CD4-positive, alpha-beta T cell treated with Interleukin-21 for 1 hour (primary cell): ENCODE measurements at regions not wholly inside any gene's neighbourhood (a gene's known extent, or its start where the extent isn't known, plus 50 kb on each side); places are given as distances from the start of the nearest gene placed in this dataset.
"Not testable (repeated sequence)": the region's sequence is repeated elsewhere in the genome, so short reads cannot be mapped to it uniquely, and the experiment has no call there.

Source experiments
- DNase-seq: peaks from one replicate; pipeline ENCODE4 v3.0.0-alpha.2; 2020

DNA sequence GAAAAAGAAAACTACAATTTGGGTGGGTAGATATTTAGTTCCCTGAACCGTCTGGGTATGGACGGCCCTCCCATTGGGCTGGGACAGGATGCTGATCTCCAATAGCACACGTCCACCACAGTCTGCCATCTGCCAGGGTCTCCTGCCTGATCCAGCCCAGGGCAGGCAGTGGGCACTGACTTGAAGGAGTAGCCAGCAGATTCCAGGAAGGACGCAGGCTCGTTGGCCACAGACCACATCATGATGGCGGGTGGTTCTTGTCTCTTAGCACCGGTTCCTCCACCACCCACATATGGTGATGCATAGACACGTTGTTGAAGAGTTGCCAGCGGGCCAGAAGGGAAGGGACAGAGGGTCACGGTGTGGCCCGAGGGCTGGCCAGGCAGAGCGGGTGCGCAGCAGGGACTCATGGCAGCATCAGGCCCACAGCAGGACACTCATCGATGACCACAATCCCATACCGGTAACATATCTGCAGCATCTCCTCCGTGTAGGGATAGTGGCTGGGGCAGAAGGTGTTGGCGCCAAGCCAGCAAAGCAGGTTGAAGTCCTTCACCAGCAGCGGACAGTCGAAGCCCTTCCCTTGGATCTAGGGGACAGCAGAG, 155.8 kb upstream of the FAM174A start:
- not testable (repeated sequence) for DNase-seq

DNA sequence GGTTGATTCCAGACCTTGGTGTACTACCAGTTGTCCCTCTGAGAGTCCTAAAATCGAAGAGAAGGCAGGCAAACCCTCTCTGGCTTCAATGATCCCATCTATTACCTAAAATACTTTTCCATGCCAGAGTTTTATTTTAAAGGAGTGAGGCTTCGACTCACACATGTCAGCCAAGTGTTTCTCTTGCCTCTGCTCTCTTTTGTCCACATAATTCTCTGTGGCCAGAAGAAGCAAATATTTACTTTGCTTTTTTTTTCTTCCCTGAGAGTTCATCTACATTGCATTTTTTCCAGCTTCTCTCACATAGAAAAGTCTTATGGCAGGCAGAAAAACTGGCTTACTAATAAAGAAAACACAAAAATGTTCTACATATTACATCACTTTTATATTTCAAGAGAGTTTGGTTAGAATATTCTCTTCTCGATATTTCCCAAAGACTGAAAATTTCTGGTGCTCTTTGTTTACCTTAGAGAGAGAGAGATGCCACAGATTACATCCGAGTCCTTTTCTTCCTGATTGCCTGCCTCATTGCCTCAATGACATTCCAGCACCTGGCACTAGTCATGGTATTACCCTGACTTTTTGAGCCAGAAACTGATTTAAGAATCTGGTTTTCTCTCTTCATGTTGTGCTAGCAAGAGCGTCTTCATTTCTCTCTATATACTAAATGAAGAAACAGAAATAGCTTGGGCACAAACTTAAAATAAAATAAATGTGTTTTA, 170.3 kb upstream of the FAM174A start:
- DNase-seq: not testable (repeated sequence)

- DNase-seq: not testable (repeated sequence)
These were observed 170.8 kb upstream of the FAM174A start for GRCh38 chr5:100364343-100364742.

DNA sequence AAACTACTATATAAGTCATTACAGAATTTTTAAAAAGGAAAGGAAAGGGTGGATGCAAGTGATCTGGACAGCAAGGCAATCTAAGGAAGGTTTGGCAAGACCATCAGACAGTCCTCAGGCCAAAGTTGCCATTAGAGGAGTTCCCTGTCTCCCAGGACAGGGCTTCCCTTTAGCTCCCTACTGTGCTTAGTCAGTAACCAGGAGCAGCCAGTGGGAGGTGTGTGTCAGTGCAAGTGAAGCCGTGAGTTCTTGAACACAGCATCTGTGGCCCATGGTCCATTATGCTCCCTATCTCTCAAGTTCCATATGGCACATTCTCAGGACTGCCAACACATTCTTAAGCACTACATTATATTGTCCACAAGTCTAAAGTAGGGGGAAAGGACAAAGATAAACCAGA, 175.2 kb upstream of the FAM174A start:
- not testable (repeated sequence) for DNase-seq

DNA sequence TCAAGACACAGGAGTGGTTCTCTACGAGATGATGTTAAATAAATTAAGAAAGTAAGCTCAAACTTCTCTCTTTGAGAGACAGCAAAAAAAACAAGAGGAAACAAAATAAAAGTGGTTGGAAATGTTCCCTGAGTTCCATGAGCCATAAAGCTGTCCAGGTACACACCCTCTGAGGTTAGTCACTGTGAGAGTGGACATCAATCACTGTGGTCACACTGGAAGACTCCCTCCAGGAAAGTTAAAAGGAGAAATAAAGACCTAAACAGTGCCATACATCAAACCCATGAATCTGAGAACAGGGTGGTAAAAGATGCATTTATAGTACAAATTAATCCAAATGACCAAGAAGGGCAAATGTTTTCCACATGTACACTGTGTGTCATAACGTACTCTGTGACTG, 188.9 kb upstream of the FAM174A start:
- DNase-seq: not testable (repeated sequence)

GRCh38 chr5:100341485-100341884, 193.7 kb upstream of the FAM174A start:
- not testable (repeated sequence) for DNase-seq

GRCh38 chr5:100322483-100322882, 212.7 kb upstream of the FAM174A start:
- DNase-seq: no peak

DNA sequence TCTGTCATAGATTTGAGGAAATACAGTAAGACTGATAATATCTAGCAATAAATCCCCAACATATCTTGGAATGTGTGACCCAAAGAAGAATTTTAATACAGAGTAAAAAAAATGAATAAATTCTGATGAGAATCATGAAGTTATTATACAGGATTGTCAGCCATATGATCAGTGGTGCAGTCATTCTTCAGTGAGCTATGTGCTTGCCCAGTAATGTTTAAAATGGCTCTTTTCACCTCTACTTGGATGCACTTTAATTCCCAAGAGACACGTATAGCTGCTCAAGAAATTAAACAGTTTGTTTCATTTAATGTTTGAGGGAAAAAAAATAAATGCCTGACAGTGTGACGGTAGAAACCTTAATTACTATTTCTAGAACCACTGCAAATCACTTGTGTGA, 215.3 kb upstream of the FAM174A start:
- no peak for DNase-seq

DNA sequence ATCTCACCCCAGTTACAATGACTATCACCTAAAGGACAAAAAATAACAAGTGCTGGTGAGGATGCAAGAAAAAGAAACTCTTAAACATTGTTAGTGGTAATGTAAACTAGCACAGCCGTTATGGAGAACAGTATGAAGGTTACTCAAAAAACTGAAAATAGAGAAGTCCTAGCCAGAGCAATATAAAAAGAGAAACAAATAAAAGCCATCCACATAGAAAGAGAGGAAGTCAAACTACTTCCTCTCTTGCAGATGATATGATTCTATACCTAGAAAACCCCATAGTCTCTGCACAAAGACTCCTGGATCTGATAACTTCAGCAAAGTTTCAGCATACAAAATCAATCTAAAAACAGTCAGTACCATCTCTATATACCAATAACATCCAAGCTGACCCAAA, 221.5 kb upstream of the FAM174A start:
- no peak for DNase-seq

- DNase-seq: no peak
These were observed 223.4 kb upstream of the FAM174A start for GRCh38 chr5:100311806-100312205.

DNA sequence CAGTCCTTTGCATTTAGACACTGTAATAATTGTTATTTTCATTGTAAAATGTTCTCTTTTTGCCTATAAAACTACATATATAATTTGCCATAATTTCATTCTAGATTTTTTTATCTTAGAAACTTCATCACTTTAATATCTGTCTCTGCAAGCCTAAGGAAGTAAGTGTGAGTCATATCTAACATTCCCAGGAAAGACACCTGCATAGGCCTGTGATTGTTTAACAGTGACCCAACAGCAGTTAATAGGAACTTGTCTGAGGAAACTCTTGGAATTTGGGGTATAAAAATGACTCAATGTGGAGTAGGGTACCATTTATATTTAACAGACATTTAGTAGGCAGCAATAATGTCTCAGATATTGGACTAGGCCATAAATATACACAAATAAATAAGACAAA, 229.2 kb upstream of the FAM174A start:
- no peak for DNase-seq

DNA sequence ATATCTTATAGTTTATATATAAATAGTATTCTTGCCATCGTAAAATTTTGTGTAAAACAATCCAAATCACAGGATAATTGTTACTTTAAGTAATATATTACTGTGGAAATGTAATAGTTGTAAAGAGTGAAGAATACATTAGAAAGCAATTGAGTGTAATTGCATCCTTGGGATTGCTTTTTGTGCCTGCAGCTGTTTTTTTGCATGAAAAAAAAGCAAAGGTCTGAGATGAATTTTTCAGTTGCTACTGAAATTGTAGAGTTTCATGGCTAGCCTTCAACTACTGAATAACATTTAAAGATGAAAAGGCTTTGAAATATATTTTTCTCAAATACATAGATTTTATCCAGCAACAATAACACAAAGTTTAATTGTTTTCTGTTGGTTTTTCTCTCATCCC, 232.0 kb upstream of the FAM174A start:
- no peak for DNase-seq

DNA sequence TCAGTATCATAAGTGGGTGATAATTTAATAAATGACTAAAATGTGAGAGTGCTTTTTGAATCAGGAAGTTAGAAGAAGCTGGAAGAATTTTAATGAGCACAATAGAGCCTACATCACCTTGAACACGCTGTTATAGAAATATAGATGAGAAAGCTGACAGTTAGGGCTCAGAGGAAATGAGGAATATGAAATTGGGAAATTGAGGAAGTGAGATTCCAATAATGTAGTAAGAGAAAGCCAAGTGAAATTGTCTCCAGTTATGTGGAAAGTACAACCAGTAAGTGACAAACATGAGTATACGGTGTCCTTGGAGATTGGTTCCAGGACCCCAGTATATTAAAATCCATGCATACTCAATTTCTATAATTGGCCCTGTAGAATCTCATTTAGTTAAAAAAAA, 235.9 kb upstream of the FAM174A start:
- no peak for DNase-seq

- DNase-seq: no peak
These were observed 259.1 kb upstream of the FAM174A start for GRCh38 chr5:100276071-100276470.

- DNase-seq: no peak
These were observed 259.5 kb upstream of the FAM174A start for GRCh38 chr5:100275631-100276030.

- DNase-seq: no peak
These were observed 261.2 kb upstream of the FAM174A start for GRCh38 chr5:100273846-100274580.

DNA sequence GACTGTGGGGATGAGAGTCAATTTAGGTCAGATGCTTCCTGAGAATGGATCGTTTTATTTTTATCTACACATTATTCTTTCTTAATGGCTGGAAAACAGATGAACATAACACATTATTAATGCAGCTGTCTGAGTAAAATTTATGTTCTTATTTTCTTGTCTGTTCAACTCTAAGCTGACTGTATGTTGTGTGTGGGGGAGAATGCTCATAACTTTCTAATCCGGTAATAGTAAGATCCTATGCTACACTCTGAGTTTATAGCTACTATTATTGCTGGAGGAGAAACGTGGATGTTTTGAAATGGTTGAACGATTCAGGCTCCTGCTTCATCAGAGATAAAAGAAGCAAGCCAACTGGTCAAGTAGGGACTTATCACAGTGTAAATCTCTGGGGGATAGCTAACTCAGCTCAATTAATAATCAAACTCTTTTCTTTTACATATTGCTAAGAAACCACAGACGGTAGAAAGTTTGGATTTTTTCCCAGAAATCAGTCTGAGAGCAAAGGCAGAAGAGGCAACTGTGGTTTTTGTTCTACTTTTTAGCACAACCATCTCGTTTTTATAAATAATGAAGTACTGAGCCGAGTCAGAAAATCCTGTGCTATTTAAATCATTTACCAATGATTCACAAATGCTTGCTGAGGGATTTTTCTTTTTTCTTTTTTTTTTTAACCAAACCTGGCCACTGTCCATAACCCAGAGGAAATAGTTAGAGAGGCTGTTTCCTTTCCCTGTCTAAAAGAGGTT, 265.0 kb upstream of the FAM174A start:
- no peak for DNase-seq

GRCh38 chr5:100260968-100261367, 274.2 kb upstream of the FAM174A start:
- no peak for DNase-seq

DNA sequence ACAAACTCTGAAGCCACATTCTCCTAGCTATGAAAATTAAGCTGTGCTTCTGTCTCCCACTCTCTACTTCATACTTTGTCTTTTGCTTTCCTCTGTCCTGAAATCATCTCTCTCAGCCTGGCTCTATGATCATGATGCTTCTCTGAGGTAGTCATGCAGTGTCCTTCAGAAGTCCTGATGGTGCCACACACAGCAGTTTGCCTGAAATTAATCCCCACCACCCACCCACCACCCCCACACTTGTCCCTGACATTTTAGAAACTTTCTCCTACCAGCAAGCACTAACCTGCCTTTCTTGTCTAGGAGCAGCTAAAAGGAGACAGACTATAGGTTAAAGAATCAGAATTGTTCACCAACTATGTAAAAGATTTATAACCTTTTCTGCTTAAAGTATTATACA, 282.2 kb upstream of the FAM174A start:
- no peak for DNase-seq

GRCh38 chr5:100252037-100252436, 283.1 kb upstream of the FAM174A start:
- DNase-seq: no peak

- no peak for DNase-seq
These were observed 285.3 kb upstream of the FAM174A start for GRCh38 chr5:100249884-100250269.

DNA sequence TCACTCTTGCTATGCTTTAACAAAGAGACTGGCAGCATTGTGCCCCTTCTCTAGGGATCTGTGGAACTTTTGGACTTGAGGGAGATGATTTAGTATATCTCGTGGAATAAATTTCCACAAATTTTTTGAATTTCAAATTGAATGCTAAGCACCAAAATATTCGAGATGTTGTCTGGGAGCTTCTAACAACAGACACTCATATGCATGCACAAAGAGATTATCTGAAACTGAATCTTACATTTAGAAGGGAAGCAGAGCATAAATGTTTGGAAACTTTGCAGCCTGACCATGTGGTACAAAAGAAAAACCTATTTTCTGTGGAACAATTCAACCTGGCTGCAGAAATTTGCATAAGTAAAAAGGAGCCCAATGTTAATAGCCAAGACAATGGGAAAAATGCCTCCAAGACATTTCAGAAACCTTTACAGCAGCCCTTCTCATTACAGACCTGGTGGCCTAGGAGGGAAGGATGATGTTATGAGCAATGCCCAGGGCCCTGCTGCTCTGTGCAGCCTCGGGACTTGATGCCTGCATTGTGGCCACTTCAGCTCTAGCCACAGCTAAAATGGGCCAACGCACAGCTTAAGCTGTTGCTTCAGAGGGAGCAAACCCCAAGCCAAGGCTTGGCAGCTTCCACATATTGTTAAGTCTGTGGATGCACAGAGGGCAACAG, 285.8 kb upstream of the FAM174A start:
- DNase-seq: no peak

- no peak for DNase-seq
These were observed 302.4 kb upstream of the FAM174A start for GRCh38 chr5:100232736-100233135.
